Ishikawa (cell line): ENCODE measurements at regions not wholly inside any gene's neighbourhood (a gene's known extent, or its start where the extent isn't known, plus 50 kb on each side); places are given as distances from the start of the nearest gene placed in this dataset.

Experiments used
- CEBPB ChIP-seq: IDR thresholded peaks from 2 replicates; pipeline ENCODE4 v1.6.1; 2012
- CREB1 ChIP-seq: IDR thresholded peaks from 2 replicates; pipeline ENCODE4 v1.6.1; 2012; ENCODE audit warnings: low read depth
- EGR1 ChIP-seq: IDR thresholded peaks from 2 replicates; pipeline ENCODE4 v1.6.1; 2012
- EP300 ChIP-seq: IDR thresholded peaks from 2 replicates; pipeline ENCODE4 v1.6.1; 2012; ENCODE audit warnings: borderline replicate concordance
- FOXM1 ChIP-seq: IDR thresholded peaks from 2 replicates; pipeline ENCODE4 v1.6.1; 2012; ENCODE audit warnings: low read depth, borderline replicate concordance
- NFIC ChIP-seq: IDR thresholded peaks from 2 replicates; pipeline ENCODE4 v1.6.1; 2012
- RAD21 ChIP-seq: IDR thresholded peaks from 2 replicates; pipeline ENCODE4 v1.6.1; 2012; ENCODE audit warnings: low read depth
- REST ChIP-seq: IDR thresholded peaks from 2 replicates; pipeline ENCODE4 v1.6.1; 2012; ENCODE audit warnings: low read depth, mild to moderate bottlenecking
- TAF1 ChIP-seq: IDR thresholded peaks from 2 replicates; pipeline ENCODE4 v1.6.1; 2012; ENCODE audit warnings: low read depth, mild to moderate bottlenecking
- TCF12 ChIP-seq: IDR thresholded peaks from 2 replicates; pipeline ENCODE4 v1.6.1; 2012; ENCODE audit warnings: low read depth
- TEAD4 ChIP-seq: IDR thresholded peaks from 2 replicates; pipeline ENCODE4 v1.6.1; 2012
- YY1 ChIP-seq: IDR thresholded peaks from 2 replicates; pipeline ENCODE4 v1.6.1; 2012; ENCODE audit warnings: low read depth
- ZBTB7A ChIP-seq: IDR thresholded peaks from 2 replicates; pipeline ENCODE4 v1.6.1; 2012; ENCODE audit warnings: low read depth
- TF ChIP-seq, protein P1 (sequence below): IDR thresholded peaks from 2 replicates; pipeline ENCODE4 v1.6.1; 2012
- TF ChIP-seq, protein P2 (sequence below): IDR thresholded peaks from 2 replicates; pipeline ENCODE4 v1.6.1; 2012

- TF ChIP-seq TCF12 (no peak), EGR1 (no peak), CREB1 (no peak)
- TF ChIP-seq, protein P1, sequence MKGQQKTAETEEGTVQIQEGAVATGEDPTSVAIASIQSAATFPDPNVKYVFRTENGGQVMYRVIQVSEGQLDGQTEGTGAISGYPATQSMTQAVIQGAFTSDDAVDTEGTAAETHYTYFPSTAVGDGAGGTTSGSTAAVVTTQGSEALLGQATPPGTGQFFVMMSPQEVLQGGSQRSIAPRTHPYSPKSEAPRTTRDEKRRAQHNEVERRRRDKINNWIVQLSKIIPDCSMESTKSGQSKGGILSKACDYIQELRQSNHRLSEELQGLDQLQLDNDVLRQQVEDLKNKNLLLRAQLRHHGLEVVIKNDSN, result no peak
These were observed 316.0 kb downstream of the TXNL1 start for GRCh38 chr18:56322406-56322805.

GRCh38 chr18:56321470-56321869 is 316.9 kb downstream of the TXNL1 start:
- TF ChIP-seq EP300 (no peak), TAF1 (no peak), FOXM1 (no peak), ZBTB7A (no peak), YY1 (no peak), EGR1 (no peak), RAD21 (no peak), NFIC (no peak), CREB1 (no peak), TCF12 (no peak), REST (no peak), CEBPB (no peak), TEAD4 (no peak)
- TF ChIP-seq, protein P1, result no peak
- TF ChIP-seq, protein P2, sequence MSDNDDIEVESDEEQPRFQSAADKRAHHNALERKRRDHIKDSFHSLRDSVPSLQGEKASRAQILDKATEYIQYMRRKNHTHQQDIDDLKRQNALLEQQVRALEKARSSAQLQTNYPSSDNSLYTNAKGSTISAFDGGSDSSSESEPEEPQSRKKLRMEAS, result no peak

DNA sequence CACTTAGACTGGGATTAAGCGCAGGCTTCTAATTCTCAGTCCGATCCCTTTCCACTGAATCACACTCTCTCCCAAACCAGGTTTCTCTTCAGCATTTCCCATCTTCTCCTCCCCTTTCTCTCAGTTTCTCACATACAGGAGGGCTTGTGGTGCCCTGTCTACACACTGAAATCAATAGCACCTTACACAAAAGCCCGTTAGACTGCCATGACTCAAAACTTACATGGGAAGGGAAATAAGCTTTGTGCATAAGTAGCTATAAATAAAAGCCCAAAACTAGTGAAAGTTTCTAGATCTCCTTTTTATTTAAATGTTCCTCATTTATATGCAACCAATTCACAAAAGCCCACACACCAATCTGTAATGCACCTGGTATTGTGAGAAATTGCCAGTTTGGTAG is 318.4 kb downstream of the TXNL1 start:
- no peak for TF ChIP-seq CREB1
- TF ChIP-seq, protein P2, result no peak
- TF ChIP-seq EP300, result no peak
- TF ChIP-seq ZBTB7A, result no peak
- no peak for TF ChIP-seq YY1
- no peak for TF ChIP-seq TCF12
- no peak for TF ChIP-seq TEAD4
- no peak for TF ChIP-seq RAD21
- TF ChIP-seq FOXM1, result no peak
- TF ChIP-seq EGR1, result no peak
- TF ChIP-seq TAF1, result no peak

GRCh38 chr18:56316727-56317126 is 321.7 kb downstream of the TXNL1 start:
- TF ChIP-seq, protein P1, result no peak
- TF ChIP-seq REST, result no peak
- TF ChIP-seq EP300, result no peak
- no peak for TF ChIP-seq YY1
- TF ChIP-seq NFIC, result no peak
- no peak for TF ChIP-seq CEBPB
- no peak for TF ChIP-seq FOXM1

DNA sequence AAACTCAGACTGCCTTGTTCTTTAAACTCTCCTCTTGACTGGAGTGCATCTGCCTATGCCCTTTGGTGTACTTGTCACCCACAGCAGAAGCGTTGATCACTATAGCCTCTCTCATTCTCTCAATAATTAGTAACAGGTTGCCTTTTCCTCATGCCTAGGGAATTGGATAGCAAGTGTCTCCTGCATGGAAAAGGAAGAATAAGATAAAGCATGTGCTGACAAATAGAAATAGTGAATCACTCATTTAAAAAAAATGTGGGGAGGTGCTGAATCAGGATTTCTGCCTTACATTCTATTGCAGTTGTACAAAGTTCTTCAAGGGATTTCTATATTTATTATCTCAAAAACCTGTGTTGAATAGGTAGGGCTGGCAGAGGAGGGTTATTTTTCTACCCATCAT is 323.0 kb downstream of the TXNL1 start:
- no peak for TF ChIP-seq CEBPB
- TF ChIP-seq REST, result no peak
- no peak for TF ChIP-seq TCF12
- TF ChIP-seq TAF1, result no peak
- no peak for TF ChIP-seq ZBTB7A
- no peak for TF ChIP-seq NFIC
- TF ChIP-seq YY1, result no peak
